CD4-positive, alpha-beta T cell treated with Interleukin-15 for 4 hours (primary cell): ENCODE measurements at regions not wholly inside any gene's neighbourhood (a gene's known extent, or its start where the extent isn't known, plus 50 kb on each side); places are given as distances from the start of the nearest gene placed in this dataset.

Experiments
- DNase-seq: peaks from one replicate; pipeline ENCODE4 v3.0.0-alpha.2; 2020; ENCODE audit warnings: low spot score

DNA sequence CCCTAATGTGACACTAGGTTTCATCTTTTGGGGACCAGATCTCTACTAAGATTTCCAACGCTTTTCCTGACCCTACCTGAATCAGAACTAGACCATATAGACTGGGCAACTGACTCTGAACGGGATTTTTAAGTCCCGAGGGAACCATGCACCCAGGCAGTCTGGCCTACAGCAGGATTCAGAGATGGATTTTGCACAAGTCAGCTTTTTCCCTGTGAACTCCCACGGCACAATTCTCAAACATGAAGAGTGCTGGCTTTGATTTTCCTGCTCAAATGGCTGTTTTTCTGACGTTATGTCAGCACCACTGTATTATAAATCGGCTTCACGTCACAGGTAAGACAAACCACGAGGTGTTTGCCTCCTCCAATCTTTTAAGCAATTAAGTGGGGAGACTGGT, 409.1 kb downstream of the TCERG1L start:
- no peak for DNase-seq

DNA sequence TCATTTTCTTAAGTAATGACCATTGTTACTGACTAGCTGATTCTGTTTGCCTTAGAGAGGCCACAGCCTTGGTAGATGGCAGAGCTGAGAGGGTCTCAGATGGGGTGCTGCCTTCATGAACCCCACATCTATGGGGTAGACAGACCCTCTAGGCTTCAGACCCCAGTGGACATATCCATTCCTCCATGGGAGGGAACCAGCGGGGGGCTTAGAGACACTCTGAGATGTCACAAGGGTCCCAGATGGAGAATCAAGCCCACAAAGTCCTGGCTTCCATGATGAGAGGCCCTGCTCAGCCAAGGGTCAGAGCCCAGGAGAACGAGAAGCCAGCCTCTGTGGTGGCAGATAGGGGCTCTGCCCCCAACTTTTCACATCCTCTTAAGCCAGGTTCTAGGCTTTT, 408.6 kb downstream of the TCERG1L start:
- no peak for DNase-seq

DNA sequence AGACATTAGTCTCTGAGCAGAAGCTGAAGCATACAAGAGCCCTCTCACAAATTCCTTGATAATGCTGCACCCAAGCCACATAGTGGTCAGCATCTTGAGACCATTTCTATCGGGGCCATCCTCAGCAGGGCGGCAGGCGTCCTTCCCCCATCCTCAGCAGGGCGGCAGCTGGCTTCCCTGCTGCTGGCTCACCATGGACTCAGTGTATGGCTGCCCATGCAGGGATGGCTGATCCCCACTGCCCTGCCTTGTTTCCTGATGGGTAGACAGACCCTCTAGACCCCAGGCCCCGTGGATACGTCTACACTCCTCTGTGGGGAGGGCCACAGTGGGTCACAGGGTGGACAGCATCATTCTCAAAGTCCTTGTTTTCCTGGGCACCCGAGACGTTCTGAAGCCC, 406.8 kb downstream of the TCERG1L start:
- DNase-seq: no peak

DNA sequence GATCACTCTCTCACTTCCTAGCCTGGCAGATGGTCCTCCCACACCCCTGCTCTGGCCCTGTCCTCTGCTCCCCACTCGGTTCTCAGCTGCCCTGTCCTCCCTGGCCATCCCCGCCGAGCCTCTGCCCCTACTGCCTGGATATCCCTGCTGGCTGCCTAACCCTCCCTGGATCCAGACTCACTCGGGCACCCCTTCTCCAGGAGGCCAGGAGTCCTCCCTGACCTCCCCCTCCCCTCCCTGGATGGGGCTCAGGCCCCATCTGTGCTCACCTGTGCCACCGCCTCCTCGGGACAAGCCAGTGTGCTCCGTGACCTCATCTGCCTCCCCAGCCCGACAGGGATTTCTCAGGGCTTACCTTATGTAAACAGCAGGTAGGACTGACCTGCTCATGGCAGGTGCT, 406.1 kb downstream of the TCERG1L start:
- no peak for DNase-seq

DNA sequence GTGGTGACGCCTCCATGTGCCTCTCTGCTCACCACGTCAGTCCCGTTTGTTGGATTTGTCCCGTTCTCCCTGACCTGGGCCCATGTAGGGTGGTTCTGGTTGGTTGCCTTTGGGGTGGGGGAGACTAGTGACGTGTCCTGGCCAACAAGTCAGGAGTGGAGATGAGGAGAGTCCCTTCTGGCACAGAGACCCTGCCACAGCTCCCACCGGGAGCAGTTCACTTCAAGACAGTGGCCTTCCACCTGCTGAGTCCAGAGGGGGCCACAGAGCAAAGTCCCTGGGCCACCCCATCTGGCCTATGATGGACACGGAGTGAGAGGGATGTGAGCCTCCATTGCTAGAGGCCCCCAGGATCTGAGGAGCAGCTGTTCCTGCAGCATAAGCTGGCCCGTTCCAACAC, 405.6 kb downstream of the TCERG1L start:
- DNase-seq: no peak

DNA sequence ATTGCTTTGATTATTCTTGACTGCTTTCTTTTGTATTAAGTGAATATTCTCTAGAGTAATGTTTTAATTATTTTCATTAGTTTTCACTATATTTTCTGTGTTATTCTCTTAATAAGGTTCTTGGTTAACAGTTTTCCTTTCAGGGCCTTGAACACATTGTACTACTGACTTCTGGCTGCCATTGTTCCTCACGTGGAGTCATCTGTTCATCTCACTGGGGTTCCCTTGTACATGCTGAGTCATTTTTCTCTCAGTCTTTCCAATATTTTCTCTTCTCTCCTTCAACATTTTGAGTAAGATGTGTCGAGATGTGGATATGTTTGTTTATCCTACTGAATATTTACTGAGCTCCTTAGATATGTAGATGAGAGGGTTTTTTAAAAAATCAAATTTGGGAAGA, 400.7 kb downstream of the TCERG1L start:
- no peak for DNase-seq

DNA sequence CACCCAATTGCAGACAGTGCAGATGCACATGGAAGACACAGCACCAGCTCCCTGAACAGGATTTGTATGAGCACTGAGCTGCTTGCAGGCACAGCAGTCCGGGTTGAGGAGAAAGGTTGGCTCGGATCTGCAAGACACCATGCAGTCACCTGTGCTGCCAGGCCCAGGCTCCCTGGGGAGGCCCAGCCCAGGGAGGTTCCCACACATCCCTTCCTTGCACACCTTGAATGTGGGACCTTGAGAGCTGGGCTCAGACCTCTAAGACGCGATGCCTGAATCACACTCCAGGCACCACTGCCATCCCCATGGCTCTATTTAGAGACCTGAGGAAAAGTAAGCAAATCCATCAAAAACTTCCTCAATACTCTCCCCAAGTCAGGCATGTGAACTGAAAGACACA, 397.7 kb downstream of the TCERG1L start:
- no peak for DNase-seq

DNA sequence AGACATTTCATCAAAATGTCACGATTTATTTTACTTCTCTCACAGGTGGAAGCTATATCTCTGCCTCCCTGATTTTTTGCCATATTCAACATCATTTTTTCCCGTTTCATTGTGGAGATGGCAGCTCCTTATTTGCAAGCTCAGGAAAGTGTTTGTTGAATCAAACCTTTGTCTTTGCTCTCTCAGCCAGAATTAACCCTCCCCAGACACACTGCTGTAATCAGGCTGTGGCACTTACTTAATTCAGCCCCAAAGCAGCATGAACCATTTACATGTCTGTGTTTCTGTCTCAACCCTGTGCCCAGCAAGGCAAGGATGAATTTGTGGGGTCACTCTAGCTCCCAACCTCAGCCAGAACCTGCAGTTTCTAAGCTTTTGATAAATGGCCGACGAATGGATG, 397.2 kb downstream of the TCERG1L start:
- DNase-seq: no peak

DNA sequence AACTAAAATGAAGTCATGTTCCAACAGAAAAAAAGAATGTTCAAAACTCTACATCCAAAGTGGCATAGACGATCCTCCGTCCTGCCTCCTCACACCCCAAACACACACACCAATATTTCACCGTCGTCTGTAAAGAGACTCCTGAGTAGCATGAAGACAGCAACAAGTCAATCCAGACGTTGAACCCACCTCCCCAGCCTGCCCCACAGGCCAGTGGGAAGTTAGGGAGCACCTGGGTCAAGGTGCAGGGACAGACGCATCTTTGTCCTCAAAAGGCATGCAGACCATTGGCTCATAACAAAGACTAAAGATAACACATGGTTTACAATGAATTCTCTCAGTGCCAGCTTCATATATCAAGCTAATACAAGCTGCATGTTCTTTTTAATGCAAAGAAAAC, 396.5 kb downstream of the TCERG1L start:
- DNase-seq: no peak

DNA sequence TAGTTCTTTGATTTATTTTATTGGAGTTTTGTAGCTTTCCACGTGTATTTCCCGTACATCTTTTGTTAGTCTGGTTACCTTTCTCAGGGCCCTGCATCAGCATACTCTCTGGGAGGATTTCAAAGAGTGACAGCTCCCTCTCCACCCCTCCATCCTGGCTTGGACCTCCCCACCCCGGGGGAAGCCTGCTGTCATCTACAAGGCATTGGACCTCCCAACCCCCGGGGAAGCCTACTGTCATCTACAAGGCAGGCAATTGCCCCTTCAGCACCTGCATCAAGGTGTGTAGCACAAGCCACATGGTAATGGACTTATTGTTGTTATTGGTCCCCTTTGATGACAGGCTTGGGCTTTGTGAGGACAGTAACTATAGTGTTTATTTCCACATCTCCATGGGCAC, 390.1 kb downstream of the TCERG1L start:
- no peak for DNase-seq

DNA sequence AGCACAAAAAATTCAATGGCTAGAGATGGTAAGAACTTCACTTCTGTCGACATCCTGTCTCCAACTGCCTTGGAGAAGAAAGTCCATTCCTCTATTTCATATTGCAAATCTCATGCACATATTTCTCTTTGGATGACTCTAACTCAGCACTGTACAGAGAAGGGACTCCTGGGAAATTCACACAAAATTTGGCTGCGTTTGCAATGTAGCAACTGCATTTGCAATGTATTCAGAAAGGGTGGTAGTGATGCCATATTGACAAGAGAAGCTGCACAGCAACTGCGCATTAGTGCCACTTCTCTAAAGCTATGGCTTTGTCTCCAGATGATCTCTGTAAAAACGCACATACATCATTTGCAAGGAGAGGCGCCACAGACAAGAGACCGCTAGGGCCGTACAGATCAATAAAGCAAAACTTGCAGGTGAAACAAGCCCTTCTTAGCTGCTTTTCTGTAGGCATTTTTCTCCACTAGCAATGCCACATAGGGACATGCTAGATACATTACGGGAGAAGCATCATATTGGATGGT, 389.5 kb downstream of the TCERG1L start:
- DNase-seq: no peak

DNA sequence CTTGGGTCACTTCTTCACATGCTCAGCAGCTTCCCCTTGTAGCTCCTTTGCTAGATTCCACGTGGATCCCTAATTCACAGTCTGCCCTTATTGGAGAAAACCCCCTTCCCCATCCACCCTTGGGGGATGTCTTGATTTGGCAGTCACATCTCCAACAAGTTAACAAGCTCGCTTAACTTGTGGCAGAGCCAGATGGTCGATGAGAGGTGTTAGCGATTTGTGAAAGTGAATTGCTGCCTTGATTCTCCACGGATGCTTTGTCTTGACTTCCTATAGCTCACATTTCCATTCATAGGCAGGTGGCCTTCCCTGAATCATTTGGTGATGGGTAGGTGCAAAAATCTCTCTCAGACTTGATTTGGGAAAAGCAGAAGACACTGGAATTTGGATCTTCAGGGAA, 387.9 kb downstream of the TCERG1L start:
- no peak for DNase-seq

DNA sequence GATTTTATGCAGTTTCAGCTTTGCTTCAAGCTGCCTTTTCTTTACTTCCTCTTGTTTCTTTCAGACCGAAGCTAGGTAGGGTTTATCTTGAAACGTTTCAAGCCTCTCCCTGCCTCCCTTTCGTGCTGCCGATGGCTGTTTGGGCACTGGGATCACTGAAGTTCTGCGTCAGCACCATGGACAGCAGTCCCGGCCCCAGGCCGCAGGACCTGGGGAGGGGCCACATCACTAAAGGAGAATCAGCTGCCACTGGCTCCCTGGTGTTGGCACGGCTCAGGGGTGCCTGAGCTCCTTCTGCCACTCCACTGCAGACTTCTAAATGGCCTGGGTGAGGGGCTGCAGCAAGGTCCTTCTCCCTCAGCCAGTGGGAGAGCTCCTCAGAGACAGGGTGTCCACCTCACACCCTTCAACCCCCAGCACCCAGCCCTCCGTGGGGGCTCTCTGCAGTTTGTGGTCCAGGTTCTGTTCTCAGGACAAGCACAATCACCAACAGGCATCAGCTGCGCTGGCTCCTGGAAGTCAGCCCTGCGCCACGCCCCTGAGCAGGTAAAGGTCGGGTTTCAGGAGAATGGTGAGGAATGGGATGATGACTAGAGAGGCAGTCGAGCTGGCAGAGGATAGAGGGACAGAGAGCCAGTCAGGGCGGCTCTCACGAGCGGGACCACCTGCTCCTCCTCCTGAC, 387.2 kb downstream of the TCERG1L start:
- DNase-seq: no peak

DNA sequence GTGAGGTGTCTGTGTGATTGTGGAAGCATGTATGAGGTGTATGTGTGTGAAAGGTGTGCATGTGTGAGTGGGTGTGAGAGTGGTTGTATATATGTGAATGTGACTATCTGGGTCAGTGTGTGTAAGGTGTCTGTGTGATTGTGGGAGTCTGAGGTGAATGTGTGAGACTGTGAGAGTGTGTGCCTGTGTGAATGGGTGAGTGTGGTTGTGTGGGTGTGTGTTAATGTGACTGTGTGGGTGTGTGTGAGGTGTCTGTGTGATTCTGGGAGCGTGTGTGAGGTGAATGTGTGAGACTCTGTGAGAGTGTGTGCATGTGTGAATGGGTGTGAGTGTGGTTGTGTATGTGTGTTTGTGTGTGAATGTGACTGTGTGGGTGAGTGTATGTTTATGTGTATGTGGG, 385.1 kb downstream of the TCERG1L start:
- DNase-seq: no peak

DNA sequence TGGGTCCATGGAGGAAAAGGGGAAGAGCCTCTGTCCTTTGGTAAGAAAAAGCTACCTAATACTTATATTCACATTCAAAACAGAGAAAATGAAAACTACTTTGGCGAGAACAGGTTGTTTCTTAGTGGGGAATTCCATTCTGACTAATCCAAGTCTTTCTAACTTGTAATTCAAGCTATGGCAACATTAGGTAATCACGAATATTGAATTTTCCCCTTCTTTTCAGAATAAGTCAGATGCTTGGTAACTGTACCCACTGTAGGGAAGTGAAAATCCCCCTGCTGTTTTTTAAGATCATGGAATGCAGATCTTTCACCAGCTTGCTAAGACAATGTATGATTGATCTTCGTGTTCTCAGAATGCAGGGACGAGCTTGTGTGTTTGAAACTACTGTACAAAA, 384.4 kb downstream of the TCERG1L start:
- no peak for DNase-seq

DNA sequence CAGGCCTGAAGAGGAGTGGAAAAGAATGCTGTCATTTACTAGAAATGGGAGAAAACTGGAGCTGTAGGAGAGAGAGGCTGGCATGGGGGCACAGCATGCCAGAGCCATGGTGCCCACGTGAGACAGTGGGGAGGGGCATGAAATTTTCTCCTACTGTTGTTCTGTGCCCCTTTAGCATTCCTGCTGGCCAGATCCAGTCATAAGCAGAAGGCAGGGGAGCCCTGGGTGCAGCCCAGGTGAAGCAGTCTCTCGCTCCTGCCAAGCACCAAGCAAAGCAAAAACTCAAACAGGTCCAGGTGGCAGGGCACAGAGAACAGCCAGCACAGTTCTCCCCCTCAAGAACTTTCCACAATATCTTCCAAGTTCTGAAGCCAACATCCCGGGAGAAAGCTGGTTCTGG, 383.2 kb downstream of the TCERG1L start:
- no peak for DNase-seq

DNA sequence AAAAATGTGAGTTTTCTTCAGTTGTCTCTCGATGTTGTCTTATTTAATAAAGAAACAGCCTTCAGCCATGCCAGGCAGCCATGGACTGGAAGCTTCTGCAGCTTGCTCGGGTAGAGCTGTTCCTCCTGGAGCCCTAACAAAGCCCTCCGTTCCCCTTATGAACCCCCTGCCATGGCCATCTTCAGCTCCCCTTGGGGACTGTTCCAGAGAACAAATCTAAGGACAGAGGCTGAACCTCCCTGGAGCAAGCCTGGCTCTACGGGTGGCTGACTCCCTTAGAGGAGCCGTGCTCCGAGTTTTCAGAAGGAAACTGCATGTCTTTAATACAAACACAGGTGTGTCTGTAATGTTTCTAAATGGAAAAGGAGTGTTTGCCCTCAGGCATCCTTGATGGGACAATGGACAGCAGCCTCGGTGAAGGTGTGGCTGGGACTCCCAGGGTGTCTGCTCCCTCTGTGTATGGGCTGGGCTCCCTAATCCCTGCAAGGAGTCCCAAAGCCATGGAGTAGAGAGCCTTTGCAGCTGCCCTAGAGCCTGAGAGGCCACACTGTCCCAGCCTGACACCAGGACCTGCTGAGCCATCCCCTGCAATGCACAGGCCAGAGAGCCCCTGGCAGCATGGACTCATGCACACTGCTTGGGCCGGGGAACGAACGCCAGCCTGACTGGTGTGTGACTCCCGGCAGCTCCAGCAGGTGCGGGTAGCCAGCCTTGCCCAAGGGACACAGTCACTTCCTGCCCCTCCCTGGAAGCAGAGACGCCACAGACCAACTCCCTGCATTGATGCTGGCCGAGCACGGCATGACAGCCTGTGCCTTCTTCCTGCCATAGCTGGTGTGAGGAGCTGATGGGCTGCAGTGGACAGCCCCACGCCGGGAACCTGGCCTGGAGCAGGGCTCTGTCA, 381.8 kb downstream of the TCERG1L start:
- no peak for DNase-seq

DNA sequence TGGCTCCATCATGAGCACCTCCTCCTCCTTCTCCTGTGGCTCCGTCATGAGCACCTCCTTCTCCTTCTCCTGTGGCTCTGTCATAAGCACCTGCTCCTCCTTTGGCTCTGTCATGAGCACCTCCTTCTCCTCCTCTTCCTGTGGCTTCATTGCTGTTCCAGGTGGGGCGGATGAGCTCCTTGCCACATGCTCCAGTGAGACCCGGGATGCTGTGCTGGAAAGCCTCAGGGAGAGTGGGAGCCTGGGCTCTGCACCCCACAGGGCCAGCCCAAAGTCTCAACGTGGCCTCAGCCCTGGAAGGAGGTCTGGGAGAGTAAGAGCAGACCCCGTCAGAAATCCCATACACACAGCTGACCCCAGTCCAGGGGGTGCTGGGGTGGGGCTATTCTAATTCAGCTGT, 380.7 kb downstream of the TCERG1L start:
- no peak for DNase-seq

DNA sequence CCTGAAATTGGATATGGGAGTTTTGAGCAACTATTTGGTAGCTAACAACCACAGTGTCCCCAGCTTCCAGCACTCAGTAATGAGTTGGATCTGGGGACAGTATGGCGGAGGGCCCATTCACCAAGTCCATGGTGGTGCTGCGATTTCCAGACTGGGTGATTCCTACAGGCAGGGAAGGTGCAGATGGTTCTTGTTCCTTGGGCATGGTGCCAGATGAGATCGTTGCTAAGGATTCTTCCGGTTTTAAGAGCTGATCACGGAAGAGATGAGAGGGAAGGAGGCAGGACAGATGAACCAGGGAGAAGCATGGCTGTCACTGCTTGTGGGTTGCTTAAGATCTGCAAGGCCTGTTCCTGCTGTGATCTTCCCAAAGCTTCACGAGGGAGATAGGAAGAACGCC, 380.3 kb downstream of the TCERG1L start:
- no peak for DNase-seq

DNA sequence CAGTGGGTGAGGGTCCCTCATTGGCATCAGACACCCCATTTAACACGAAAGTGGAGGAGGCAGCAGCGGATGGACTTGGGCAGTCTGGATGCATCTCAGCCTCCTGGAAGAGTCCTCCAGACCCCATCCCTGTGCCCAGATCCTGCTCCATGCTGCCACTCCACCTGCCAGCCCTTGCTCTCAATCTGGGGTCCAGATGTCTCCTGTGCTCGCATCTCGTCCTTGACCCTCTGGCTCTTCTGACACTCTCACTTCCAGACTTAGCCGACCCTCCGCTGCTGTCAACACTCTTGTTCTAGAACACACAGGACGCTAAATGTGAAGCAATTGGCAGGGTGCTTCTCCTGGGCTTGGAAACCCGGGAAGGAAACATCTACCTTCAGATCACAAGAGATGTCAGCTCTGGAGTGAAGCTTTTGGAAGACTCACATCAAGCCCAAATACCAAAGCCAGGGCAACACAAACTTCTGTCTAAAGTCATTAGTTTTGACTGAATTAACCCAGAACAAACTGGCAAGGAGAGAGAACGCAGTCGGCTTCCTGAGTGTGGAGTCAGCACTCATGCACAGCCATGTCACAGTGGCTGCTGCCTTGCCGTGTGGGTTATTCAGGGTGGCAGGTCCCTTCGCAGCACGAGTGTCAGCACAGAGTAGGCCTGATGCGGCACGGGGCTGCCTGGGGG, 379.1 kb downstream of the TCERG1L start:
- no peak for DNase-seq

DNA sequence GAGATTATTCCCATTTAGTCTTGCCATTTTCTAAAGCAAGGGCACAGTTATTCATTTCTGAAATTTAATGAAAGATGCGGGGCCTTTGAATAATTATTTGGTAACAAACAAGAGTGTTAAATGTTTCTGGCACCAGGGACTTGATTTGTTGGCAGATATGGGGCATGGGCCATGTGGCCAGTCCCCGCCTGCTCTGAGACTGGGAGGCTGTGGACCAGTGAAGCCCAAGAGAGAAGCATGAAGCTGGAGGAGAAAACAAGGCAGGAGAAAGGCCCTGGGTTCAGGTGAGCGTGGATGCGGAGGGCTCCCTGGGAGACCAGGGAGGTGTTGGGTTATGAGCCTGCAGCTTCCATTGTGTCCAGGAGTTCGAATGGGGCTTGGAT, 378.5 kb downstream of the TCERG1L start:
- DNase-seq: no peak

DNA sequence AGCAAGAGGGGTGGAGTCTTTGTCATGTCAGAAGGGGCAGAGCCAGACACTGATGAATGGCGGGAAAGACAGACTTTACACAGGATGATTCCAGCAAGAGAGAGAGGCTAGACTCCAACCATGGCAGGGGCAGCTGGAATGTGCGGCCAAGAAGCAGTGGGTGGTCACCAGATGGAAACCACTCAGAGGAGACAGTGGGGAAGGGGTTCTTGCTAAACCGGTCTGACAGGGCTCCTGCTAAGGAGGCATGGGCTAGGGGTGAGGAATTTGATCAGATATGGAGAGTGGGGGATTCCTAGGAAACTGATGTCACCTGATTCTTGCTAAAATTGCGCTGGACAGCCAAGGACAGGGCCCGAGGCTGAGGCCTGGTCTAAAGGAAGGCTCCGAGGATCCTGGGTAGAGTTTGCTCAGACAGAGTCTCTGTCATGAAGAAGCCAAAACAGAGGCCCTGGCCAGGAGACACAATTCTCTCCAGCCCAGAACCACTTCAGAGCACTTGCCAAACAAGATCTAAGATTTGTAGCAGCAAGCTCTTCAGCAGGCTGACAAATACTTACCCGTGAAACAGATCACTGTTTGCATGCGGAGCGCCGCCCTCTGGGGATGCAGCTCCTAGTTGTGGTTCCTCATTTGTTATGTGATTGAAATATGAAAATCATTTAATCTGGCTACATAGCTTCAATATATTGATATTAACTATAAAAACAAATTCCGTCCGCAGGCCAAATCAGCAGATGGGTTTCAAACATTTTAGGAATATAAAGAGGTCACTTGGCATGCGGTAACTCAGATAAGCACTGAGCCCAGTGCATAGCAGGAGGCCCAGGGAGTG, 377.0 kb downstream of the TCERG1L start:
- no peak for DNase-seq
